Testis (tissue), 2 donors: ENCODE measurements at regions not wholly inside any gene's neighbourhood (a gene's known extent, or its start where the extent isn't known, plus 50 kb on each side); places are given as distances from the start of the nearest gene placed in this dataset.

Source experiments
- CTCF ChIP-seq, 3 experiments: fragments of 450-650 bp in 2 of 3; fragments of 200-600 bp in 1 of 3; sonication (generic) in 1 of 3; IDR thresholded peaks; one replicate each; pipeline ENCODE4 v1.5.1; 2016 to 2019; ENCODE audit warnings: antibody characterized with exemption in 3 of 3, mild to moderate bottlenecking in 2 of 3, moderate library complexity in 1 of 3
- POLR2A ChIP-seq: fragments of 450-650 bp; IDR thresholded peaks from one replicate; pipeline ENCODE4 v1.6.1; 2017; ENCODE audit warnings: antibody characterized with exemption, mild to moderate bottlenecking, moderate library complexity

- TF ChIP-seq CTCF (IDR thresholded peaks at IDR 0.05): no peak
- TF ChIP-seq POLR2A: no peak
These were observed 402.4 kb downstream of the DLEU7 start for GRCh38 chr13:50441130-50441529.
